Stimulated activated CD4-positive, alpha-beta T cell treated with anti-CD3 and anti-CD28 coated beads, TNF-alpha, amount 100 ng/mL, for 1 hour (primary cell): ENCODE measurements at regions not wholly inside any gene's neighbourhood (a gene's known extent, or its start where the extent isn't known, plus 50 kb on each side); places are given as distances from the start of the nearest gene placed in this dataset.

Source experiments
- DNase-seq, 3 donors: peaks; one replicate each; pipeline ENCODE4 v3.0.0-alpha.2; 2020; ENCODE audit warnings: low read depth in 3 of 3, low spot score in 1 of 3

DNA sequence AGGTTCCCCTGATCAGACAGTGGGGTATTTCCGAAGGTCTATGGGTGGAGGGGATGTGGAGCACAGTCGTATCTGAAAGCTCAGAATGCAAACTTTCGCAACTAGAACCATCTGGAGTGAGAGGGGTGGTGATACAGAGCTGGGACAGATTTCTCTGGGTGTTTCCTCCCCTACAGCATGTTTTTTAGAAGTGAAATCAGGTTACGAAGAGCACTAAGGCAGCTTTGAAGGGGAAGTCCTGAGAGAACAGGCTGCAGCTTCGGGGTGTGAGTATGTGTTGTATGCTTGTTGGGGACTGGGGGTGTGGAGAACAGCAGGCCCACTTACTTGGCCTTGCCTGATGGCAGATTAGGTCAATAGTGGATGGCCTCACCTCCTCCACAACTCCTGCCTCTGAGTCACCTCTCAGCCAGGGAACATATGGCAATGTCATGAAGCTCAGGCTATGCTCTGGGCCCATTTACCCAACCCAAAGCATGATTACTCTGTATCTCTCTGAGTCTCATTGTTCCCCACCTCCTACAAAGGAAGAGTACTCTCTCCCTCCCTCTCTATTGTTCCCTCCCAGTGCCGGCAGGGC is 107.2 kb upstream of the RASGRP1 start:
- no peak for DNase-seq

DNA sequence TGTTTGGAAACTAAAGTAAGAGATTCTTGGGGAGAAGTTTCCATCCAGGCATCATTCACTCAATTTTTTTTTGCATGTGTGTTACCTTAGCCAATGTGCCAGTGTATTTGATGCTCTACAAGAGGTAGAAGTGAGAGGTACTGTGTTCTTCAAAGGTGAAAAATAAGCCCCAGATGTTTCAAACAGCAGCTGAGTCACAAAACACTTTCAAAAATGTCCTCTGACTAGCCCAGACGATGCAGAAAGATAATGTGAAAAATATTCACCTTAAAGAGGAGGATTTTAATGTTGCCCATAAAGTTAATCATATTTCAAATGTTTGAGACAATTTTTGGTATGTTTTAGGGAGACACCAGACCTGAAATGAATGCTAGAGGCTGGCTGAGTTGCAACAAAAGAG is 107.7 kb upstream of the RASGRP1 start:
- DNase-seq: no peak

DNA sequence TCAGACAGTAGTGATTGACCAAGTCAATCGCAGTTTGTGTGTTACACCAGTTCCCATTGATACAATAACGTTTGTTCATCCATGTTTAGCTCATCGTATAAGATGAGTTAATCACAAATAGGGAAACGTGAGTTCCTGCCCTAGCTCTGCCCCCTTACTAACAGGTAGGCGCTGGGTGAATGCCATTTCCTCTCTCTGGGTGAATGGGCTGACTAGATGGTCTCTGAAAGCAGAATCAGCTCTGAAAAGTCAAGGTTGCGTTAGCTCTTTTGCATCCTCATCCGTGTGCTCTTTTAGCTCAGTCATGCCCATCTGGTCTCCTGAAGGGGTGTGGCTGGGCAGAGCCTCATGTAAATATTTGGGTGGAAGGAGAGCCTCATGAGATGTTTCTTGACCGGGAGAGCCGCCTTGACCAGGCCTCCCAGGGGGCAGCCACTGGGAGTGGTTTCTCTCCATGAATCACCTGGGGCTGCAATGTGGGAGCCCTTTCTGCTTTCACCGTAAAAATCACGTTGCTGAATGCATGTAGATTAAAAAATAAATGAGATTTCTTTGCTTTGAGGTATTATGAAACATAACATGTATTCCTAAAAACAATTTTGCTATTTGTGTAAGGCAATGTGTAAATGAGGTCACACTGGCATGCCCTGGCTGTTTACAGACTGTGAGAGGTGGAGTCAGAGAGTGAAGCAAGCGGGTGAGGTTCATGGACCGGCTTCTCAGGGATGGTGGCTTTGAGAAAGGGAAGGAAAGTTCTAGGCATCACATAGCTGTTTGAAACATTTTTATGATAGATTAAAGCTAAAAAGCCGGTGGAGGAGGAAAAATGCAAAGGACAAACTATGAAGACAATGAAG is 108.4 kb upstream of the RASGRP1 start:
- no peak for DNase-seq

DNA sequence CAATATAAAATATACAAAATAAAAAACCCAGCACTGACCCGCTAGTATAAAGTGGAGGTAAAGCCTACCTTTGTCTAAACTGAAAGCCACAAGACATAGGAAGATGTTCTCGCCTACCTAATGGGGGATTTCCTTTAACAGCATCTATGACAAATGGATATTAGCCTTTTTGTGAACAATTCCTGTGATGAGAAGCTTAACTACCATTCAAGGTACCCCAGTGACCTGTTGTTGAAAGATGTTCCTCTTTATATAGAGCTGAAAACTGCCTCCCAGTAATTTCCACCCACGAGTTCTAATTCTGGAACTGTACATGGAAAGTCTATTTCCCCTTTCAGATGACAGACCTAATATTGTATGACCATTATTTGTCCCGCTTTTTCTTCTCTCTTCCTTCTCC is 109.8 kb upstream of the RASGRP1 start:
- no peak for DNase-seq

DNA sequence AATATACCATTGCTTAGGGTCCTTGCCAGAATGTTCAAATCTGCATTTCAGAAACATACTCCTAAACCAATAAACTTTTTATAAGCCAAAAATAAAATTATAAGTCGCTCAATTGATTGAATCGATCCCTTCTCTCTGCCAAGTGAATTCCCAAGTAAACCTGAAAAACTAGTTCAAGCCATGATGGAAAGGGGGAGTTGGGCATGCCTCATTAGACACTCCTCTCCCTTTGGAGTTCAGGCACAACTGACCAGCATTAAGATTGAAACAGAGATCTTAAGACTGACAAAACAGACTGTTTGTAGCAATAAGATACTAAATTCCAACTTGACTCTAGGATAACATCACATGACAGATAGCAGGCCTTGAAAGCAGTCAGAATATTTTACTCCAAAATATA is 113.7 kb upstream of the RASGRP1 start:
- no peak for DNase-seq

DNA sequence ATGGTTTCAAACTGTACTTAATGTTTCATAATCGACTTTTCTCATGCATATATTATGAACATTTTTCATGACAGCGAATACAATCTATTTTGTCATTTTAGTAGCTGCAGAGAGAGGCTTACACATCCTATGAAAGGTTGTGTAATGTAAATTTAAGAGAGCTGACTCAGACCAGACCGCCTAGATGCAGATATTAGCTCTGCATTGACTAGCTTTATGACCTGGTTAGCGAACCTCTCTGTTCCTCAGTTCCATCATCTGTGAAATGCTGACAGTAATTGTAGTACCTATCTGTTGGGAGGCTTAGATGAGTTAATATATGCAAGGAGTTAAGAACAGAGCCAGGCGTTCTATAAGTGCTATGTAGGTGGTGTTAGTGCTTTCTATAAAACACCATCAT is 116.2 kb upstream of the RASGRP1 start:
- no peak for DNase-seq

DNA sequence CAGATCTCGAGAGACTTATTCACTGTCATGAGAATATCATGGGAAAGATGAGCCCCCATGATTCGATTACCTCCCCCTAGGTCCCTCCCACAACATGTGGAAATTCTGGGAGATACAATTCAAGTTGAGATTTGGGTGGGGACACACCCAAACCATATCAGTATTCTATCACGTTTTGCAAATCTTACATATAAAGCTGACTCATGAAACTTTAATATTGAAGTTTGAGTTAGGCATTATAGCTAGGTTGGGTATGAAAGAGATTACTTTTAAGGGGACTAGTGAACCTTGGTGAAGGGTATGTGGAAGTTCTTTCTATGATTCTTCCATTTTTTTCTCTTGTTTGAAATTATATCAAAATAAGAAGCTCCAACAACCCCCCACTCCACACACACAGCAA is 117.7 kb upstream of the RASGRP1 start:
- no peak for DNase-seq

DNA sequence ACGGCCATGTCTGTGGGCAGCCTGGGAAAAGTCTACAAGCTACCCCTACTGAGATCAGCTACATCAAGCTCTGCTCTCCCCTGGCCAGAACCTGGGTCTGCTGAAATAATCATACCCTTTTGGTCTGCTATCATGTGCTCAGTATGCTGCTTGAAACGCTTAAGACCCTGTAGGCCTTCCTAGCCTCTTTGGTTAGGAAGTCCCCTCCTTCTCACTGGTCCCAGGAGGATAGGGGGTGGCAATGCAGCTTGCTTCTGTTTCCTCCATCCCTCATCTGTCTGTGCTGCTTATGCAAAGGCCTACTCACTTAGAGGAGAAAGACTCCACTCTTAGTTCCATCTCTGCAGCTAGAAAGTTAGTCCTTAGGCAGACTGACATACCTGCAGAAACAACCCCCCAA is 118.2 kb upstream of the RASGRP1 start:
- no peak for DNase-seq

DNA sequence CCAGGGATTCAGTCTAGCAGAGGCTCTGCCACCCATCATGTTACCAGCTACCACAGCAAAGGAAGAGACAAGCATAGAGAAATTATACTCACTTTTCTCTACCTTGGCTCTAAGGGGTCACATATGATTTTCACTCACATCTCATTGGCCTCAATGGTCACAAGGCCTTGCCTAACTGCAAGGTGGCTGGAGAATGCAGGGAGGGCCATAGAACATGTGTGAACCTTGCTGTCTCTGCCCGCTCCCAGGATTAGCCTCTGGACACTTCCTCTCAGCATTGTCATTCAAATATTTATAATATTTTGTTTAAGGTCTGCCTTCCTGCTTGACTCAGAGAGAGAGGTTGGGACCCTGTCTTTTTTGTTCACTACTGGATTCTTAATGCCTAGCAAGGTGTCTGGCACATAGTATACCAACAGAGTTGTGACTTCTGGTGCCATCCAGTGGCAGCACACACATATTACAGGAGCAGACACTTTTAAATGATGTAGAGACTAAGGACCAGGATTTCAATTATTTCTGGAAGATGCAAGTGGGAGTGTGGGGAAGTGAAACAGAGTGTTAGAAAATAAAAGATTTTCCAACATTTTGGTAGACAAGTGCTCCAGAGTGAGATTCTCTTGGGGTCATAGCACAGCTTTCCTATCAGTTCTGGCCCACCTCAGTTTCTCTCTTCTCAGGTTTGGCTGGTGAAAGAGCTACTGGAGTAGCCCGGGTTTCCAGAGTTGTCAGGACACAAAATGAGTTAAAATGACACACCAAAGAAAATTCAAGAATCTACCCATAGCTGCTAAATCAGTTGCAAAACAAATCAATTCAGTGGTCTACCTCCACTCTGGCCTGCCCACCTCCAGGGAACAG is 119.0 kb upstream of the RASGRP1 start:
- DNase-seq: peak in 2 of 3 donors; percentile 44 to 49

DNA sequence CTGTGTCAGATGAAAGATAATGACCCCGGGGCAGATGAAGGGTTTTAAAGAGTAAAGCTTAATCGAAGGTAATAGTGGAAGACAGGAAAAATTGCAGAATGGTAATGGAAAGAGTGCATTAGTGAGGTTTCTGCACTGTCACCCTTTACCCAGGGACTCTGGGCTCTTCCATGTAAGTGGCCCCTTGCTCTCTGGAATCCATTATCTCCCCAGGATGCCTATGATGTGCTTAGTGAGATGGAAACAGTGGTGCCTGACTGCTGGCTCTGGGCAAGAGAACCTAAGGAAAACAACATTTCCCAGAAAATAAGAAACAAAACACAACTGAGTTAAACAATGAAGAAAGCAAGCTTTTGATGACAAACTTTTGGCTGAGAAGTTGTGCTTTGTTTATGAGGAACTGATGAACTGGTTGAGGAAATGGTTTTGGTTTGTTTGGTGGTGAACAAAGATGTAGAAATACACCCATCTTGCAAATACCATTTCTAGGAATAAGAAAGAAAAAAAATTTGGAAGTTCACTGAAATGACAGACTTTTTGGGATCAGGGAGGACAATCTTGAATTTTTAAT is 119.9 kb upstream of the RASGRP1 start:
- no peak for DNase-seq

DNA sequence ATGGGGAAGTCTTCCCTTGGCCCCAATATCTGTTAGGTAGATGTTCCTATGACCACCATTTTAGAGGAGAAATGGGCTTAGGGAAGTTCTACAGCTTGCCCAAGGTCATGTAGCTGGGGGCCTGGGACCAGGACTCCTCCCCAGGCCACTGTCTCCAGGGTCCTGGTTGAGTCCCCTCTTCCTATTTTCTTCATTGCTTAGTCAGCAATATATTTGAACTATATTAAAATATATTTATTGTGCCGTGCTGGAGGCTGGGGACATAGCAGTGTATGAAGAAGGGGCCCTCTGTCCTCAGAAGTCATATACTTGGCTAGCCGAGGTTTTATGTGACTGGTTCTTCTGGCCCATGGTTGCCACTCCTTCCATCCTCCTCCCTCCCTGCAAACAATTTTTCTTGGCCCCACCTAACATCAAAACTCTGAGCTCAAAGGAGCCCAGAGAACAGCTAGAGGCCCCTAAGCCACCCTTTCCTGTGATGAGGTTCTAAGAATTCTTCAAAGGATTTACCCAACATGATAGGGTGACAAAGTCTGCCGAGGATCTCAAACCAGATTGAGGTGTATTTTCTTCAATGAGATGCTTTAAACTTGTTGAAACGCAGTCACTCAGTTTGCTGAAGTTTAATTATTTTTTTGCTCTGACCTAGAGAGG is 121.2 kb upstream of the RASGRP1 start:
- DNase-seq: no peak

DNA sequence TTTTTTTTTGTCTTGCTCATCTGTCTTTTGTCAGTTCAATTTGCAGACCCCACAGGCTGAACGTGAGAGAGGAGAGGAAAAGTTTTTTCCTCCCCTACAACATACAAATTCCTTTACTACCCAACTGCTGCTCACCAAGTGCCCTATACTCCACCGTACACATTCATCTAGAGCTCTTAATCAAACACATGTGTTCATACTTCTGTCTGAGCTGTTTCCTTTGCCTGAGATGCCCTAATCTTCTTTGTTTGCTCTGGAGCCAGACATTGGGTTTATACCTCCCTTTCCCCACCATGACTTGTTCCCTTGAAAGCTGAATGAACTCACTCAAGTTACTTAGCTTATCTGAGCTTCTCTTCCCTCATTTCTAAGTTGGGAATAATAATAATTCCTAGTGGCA is 122.7 kb upstream of the RASGRP1 start:
- DNase-seq: no peak

DNA sequence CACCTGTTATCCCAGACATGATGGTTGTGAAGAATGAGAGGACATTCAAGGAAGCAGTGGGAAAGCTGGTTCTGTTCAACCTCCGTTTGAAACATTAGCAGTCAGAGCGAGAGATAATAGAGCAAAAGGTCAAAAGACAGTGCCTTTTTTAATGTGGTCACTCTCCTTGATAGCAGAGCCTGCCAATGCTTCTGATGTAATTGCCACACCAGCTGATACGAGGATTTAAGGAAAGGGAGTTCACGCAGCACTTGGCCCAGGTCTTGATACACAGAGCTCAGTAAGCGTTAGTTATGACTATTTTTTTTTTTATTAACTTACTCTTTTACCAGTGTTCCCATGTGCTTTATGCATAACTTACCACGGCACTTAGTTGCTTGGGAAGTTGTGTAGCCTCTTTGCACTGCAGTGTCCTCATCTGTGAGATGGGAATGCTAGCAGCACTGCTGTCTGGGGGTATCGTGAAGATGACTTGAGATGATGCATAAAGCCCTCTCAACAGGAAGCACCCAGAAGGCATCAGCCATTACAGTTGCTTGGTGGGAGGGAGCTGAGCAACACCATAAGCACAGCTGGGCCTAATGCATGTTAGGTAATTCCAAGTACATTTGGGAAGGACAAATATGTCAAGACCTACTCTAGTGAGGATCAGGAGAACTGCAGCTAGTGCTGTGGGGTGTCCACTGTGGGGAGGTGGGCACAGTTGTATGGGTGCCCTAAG is 123.3 kb upstream of the RASGRP1 start:
- no peak for DNase-seq

DNA sequence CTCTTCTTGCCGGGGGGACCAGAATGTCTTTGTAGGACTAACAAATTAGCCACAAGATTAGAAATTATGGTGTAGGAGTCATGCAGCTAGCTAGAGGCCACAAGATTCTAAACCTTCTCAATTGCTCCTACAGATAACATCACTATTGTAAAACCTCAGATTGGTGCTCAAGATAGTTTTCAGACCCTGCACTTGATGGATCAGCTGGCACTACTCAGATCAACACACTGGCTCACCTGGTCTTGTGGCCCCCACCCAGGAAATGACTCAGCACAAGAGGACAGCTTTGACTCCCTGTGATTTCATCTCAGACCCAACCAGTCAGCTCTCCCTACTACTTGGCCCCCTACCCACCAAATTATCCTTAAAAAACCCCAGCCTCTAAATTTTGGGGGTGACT is 124.1 kb upstream of the RASGRP1 start:
- peak in 1 of 3 donors; percentile 25 for DNase-seq

DNA sequence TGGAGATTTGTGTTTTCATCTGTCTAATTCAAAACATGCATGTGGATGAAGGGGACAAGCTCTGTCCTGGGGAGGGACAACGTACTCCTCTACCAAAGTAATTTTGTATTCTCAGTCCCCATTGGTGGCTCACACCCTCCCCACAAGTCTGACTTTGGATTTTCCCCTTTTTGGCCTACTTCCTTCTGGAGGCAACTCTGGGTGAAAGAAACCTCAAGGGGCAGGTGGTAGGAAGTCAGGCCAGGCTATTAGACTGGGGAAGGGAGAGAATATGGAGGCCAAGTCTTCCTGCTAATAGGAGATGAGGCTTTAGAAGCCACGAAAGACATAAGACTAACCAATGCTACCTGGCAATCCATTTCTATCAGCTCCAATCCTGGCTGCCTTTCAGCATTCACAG is 124.9 kb upstream of the RASGRP1 start:
- DNase-seq: no peak

DNA sequence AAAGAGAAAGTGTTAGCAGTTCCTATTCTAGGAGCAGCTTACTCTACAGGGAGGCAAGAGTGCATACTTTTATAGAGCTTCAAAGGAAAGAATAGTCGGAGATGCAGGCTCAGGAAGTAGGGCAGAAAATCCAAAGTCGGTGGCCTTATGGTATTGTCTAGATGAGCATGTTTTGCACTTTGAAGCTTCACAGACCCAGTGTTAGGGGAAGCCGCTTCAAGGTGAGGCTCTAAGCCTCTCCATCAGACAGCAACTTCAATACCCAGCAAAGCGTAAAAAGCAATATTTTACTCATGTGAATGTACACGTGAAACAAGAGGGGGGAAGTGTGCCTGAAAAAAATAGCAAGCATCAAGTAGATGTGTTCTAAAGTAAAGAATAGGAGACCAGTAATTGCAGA is 125.6 kb upstream of the RASGRP1 start:
- DNase-seq: no peak

DNA sequence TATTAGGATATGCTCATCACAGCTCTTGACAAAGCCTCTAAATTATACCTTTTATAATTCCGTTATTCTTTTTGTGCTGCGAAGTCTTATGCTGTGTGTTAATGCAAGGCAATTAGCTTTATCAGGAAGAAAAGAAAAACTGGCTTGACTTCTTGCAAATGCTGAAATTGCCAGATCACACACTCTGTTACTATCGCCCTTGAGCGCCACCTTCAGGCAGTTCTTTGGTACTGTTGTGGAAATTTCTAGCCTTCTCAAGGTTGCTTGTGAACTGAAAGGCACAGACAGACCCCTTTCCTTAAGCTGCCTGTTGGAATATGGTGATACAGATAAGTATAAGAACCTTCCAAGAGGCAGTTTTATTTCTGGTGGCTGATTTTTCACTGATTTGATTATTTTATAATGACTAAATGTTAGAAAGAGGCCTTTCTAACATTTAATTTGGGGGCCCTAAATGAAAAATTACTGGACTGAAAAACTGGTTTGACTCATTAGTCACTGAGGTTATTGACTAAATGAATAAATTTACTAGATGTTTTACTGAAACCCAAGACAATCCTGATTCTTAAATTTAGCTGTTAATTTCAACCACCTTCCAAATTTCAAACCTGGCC is 126.2 kb upstream of the RASGRP1 start:
- DNase-seq: peak in 2 of 3 donors; percentile 62 to 69

DNA sequence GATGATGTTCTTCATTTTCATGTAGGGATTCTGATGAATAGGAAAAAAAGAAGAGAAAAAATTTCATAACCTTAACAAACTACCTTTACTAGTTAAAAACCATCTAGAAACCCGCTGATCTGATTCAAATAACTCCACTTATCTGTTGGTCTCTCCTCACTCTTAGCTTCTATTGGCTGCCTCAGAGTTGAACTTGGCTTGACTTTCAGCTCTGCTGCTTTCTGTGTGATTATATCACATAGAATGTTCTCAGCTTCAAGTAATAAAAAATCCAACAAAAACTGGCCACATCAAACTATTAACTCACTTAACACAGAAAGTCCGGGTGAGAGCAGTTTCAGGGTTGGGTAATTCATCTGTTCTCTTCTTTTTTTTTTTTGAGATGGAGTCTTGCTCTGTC is 126.8 kb upstream of the RASGRP1 start:
- DNase-seq: no peak

DNA sequence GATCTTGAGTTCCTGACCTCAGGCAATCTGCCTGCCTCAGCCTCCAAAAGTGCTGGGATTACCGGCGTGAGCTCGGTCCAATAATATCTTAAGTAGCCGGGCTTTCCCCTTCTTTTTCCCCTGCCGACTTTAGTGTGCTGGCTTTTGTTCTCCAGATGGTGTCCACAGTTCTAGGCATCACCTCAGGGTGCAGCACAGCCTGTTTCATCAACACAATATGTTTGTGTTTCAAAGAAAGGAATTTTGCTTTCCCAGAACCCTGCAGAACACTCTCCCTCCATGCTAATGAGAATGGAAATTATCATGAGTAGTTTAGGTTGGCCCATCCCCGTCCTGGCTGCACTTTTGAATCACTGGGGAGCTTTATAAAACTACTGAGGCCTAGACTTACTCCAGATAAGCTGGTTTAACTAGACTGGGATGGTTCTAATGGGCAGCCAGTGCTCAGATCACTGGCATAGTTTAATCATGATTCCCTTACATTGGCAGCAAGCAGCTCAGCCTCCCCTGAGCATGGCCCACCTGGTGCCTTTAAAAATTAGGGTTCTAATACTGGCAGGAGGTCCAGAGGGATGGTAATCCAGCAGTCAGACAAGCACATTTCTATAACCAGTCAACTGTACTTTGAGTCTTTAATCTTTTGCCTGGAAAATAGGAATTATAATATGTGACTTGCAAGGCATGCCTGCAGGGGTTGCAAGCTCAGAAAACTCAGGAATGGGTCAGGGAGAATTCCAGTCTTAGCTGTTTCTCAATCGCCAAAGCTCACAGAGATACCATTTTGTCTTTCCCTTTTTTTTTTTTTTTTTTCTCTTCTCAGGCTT is 127.6 kb upstream of the RASGRP1 start:
- DNase-seq: no peak
